Astrocyte of the spinal cord (primary cell): ENCODE measurements at regions not wholly inside any gene's neighbourhood (a gene's known extent, or its start where the extent isn't known, plus 50 kb on each side); places are given as distances from the start of the nearest gene placed in this dataset.
"Not testable (repeated sequence)": the region's sequence is repeated elsewhere in the genome, so short reads cannot be mapped to it uniquely, and the experiment has no call there.

Source experiments
- DNase-seq: peaks from one replicate; pipeline ENCODE4 v3.0.0; 2011; ENCODE audit warnings: low read depth, low spot score
- H3K4me3 ChIP-seq: 2 replicates; pipeline ENCODE4 v1.5.1; 2011; ENCODE audit warnings: low read depth, mild to moderate bottlenecking, low read length, moderate library complexity
- in situ Hi-C: cut with HindIII; loops from 2 replicates; pipeline ENCODE4 v1.10.0; 2017; ENCODE audit warnings: low sequenced_read_pairs
- TF ChIP-seq, protein P1 (sequence below): IDR thresholded peaks from 2 replicates; pipeline ENCODE4 v1.5.1; 2012; ENCODE audit warnings: low read depth, mild to moderate bottlenecking, low read length, inconsistent platforms

DNA sequence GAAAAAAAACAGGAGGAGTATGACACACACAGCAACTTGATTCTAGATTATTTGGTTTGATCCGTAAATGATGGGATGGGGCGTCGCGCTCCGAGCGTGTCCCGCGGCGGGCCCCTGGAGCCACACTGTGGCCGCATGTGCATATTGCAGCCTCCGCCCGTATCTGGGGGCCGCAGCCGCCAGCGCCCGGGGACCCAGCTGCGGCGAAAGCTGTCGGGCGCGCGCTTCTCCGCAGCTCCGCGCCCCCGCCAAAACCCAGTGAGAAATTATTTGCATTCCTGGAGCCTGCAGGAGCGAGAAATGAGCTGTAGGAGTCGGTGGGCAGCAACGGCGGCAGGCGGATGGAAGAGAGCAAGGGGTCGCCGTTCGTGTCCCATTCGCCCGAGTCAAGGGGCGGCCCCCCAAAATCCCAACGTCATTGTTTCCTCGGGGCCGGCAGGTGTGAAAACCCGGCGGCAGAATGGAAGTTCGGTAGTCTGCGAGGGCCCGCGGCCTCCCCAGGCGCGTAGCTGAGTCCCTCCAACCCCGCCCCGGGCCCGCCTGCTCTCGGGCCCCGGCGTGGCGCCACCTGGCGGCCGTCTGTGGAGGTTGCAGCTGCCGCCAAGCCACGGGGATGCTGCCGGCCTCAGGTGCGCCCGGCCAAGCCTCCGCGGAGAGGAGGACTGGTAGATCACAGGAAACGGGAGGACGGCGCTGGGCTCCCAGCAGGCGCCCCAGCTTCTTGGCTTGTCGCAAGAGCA is 86.8 kb downstream of the FAM72B start:
- TF ChIP-seq, protein P1, sequence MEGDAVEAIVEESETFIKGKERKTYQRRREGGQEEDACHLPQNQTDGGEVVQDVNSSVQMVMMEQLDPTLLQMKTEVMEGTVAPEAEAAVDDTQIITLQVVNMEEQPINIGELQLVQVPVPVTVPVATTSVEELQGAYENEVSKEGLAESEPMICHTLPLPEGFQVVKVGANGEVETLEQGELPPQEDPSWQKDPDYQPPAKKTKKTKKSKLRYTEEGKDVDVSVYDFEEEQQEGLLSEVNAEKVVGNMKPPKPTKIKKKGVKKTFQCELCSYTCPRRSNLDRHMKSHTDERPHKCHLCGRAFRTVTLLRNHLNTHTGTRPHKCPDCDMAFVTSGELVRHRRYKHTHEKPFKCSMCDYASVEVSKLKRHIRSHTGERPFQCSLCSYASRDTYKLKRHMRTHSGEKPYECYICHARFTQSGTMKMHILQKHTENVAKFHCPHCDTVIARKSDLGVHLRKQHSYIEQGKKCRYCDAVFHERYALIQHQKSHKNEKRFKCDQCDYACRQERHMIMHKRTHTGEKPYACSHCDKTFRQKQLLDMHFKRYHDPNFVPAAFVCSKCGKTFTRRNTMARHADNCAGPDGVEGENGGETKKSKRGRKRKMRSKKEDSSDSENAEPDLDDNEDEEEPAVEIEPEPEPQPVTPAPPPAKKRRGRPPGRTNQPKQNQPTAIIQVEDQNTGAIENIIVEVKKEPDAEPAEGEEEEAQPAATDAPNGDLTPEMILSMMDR: peak; percentile 55
- peak; percentile 49 for DNase-seq
- in situ Hi-C loops: not testable (repeated sequence)
- H3K4me3 ChIP-seq: peak overlapping the region; percentile 26

DNA sequence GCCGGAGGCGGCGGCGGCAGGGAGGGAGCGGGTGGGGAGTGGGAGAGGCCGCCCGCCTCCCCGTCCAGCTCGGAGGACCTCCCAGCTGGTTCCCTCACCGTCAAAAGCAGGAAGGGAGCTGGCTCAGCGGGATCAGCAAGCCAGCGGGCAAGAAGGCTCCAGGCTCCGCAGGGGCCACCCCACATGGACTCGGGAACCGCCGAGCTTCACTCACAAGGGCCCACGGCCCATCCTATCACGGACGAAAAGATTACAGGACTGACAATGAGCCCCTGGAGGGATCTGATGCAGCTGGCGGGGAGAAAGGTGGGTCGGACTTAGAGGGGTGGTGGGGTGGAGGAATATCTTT is 86.3 kb downstream of the FAM72B start:
- H3K4me3 ChIP-seq: not testable (repeated sequence)

DNA sequence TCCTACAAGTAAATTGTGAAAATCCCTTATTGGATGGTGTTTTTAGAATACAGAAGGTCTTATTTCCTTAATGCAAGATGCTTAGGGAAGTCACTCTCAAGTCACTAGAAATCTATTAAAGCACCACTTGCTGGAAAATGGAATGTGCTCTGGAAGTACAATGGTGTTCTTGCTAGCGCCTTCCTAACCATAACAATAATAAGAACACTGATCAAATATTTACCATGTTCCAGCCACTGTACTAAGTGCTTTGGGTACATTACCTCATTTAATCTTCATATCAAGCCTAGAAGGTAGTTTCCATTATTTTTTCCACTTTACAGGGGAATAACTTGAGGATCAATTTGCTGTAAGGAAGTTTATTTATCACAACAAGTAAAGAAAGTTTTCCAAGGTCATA is 75.1 kb downstream of the FAM72B start:
- H3K4me3 ChIP-seq, in situ Hi-C loops, DNase-seq: not testable (repeated sequence)

More for the DNA sequence above, 86.3 kb downstream of the FAM72B start:
- DNase-seq: peak; percentile 0
- in situ Hi-C loops: not testable (repeated sequence)

DNA sequence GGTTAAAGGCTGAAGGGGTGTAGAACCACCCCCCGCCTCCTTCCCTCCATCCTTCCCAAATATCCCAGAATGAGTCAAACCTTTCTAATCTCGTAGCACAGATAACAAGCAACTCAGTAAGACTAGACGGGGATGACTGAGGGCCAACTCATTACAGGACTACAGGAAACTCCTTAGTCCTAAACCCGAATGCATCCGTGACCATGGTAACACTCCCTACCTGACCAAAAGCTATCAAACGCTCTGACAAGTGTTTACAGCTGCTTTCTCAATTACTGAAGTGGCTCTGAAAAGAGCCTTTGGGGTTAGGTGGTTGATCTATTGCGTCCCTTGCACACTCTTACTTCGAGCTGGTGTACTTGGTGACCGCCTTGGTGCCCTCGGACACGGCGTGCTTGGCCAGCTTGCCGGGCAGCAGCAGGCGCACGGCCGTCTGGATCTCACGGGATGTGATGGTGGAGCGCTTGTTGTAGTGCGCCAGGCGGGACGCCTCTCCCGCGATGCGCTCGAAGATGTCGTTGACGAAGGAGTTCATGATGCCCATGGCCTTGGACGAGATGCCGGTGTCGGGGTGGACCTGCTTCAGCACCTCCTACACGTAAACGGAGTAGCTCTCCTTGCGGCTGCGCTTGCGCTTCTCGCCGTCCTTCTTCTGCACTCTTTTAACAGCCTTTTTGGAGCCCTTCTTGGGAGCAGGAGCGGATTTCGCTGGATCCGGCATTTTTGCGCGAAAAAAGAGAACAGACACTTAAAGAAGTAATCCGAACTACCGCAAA is 67.4 kb downstream of the FAM72B start:
- in situ Hi-C loops: not testable (repeated sequence)
- peak; percentile 28 for DNase-seq
- peak overlapping the region; percentile 31 for H3K4me3 ChIP-seq

DNA sequence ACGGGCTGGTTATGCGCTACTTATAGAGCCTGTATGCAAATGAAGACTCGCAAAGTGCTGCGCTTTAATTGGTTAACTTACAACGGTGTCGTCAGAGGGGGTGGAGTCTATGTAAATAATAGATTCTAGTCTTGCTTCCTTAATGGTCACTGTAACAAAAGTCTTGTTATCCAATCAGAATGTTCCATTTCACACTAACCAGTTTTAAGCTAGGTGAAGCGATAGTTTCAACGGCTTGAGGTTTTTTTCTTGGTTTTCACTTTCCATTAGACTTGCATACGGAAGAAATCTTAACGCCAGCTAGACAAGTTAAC is 66.9 kb downstream of the FAM72B start:
- peak overlapping the region; percentile 31 for H3K4me3 ChIP-seq
- DNase-seq, in situ Hi-C loops: not testable (repeated sequence)

DNA sequence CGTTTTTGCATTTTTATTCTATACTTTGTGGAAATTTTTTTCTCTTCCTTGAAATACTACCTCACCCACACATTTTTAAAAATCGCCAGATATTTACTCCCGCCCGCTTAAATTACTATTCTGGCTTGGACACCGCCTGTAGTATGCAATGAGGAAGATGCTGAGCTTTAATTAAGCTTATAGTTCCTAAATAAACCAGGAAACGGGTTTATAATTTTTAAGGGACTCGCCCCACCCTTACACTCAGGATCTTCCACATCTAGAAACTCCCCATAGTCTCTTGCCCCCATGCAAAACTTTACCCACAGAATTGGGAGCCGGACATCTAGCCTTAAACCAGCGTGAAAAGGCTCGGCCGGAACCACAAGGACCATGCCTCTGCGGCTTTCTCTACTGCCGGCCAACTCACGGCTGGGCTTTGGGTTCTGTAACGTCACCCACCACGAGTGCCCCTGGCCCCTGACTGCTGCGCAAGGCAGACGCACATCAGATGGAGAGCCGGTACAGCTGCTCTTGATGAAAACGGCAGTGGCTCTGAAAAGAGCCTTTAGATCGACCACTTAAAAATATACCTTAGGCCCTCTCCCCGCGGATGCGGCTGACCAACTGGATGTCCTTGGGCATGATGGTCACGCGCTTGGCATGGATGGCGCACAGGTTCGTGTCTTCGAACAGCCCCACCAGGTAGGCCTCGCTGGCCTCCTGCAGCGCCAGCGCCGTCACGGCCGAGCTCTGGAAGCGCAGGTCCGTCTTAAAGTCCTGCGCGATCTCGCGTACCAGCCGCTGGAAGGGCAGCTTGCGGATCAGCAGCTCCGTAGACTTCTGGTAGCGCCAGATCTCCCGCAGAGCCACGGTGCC is 66.3 kb downstream of the FAM72B start:
- in situ Hi-C loops: not testable (repeated sequence)
- DNase-seq: peak; percentile 36
- H3K4me3 ChIP-seq: peak overlapping the region; percentile 47
